HUES6 (cell line): ENCODE measurements at regions not wholly inside any gene's neighbourhood (a gene's known extent, or its start where the extent isn't known, plus 50 kb on each side); places are given as distances from the start of the nearest gene placed in this dataset.

ENCODE experiments used
- H3K27ac ChIP-seq: 2 replicates; pipeline ENCODE4 v1.7.0; 2013; ENCODE audit warnings: low read depth, mild to moderate bottlenecking, low read length, inconsistent platforms
- H3K27me3 ChIP-seq: 2 replicates; pipeline ENCODE4 v1.6.1; 2013; ENCODE audit warnings: low read length; ENCODE audit not compliant: control insufficient read depth, insufficient read depth
- H3K36me3 ChIP-seq: 2 replicates; pipeline ENCODE4 v1.6.1; 2013; ENCODE audit warnings: low read length; ENCODE audit not compliant: control insufficient read depth, insufficient read depth
- H3K4me1 ChIP-seq: 2 replicates; pipeline ENCODE4 v1.6.1; 2013; ENCODE audit warnings: low read length; ENCODE audit not compliant: control insufficient read depth, insufficient read depth
- H3K4me3 ChIP-seq: 2 replicates; pipeline ENCODE4 v1.5.1; 2013; ENCODE audit warnings: low read depth, low read length
- H3K9ac ChIP-seq: one replicate; pipeline ENCODE4 v1.6.1; 2013; ENCODE audit warnings: mild to moderate bottlenecking, low read length
- H3K9me3 ChIP-seq: 2 replicates; pipeline ENCODE4 v1.6.1; 2013; ENCODE audit warnings: low read depth, low read length; ENCODE audit not compliant: control insufficient read depth, insufficient read depth

GRCh38 chr4:160592258-160592657 lies 1489.4 kb downstream of the RAPGEF2 start:
- no peaks in the 10 kb centered on the region for H3K36me3 ChIP-seq
- no peaks in the 10 kb centered on the region for H3K9me3 ChIP-seq
- no peak overlapping the region for H3K9ac ChIP-seq
- H3K27me3 ChIP-seq, result no peaks in the 10 kb centered on the region
- H3K27ac ChIP-seq, result no peak overlapping the region
- peaks cover 10% of the 10 kb centered on the region for H3K4me1 ChIP-seq
- no peak overlapping the region for H3K4me3 ChIP-seq

DNA sequence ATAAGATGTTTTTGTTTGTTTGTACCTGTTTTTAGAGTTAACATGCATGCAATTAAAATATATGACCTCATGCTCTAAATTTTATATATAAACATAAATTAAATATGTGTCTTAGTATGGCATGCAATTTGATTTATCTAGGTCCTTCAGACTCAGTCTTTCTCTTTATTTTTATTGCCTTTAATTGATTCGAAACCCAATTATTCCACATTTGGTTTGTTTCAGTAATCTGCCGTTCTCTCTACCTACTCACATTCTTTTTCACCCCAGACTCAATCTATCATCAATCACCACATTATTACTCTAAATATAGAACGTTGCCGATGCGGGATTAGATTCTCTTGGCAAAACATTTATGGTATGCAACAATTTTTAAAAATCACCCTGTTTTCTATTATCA lies 1492.8 kb downstream of the RAPGEF2 start:
- no peak overlapping the region for H3K4me3 ChIP-seq
- H3K4me1 ChIP-seq, result peaks cover 10% of the 10 kb centered on the region
- no peak overlapping the region for H3K27ac ChIP-seq
- no peaks in the 10 kb centered on the region for H3K36me3 ChIP-seq
- H3K9me3 ChIP-seq, result no peaks in the 10 kb centered on the region
- H3K27me3 ChIP-seq, result no peaks in the 10 kb centered on the region
- no peak overlapping the region for H3K9ac ChIP-seq

DNA sequence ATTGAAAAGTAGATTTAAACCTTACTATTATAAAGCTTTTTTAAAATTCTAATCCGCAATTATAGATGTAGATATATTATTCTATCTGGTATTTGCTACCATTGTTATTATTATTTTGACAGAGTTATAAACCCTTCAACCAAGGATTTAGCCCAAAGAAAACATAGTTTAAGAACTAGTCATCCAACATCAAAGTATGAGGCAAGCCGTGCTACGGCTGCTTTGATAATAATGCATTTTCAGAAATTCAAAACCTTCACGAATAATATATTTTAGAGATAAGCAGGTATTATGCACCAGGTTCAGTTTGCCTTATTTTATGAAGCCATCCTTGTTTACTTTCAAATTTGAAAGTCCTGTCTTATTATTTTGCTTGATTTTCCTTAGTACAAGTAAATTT lies 1501.7 kb downstream of the RAPGEF2 start:
- Histone ChIP-seq H3K36me3 (no peaks in the 10 kb centered on the region), H3K4me3 (no peak overlapping the region), H3K4me1 (no peaks in the 10 kb centered on the region), H3K27me3 (no peaks in the 10 kb centered on the region), H3K9me3 (no peaks in the 10 kb centered on the region), H3K27ac (no peak overlapping the region), H3K9ac (no peak overlapping the region)

DNA sequence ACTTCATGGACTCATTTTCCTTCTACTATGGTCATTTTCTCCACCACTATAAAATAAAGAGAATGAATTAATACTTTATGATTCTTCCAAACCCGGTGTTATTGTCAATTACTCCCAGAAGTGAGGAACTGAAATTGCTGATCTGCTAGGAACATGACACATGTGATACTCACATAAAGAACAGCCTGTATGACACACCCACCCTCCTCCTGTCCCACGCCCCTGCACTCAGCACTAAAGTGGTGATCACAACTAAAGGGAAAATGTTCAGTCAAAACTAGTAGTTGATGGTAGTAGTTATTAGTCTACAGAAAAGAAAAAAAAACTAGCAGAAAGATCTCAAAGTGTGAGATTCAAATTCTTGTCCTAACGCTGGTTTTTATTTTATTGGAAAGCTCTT lies 1508.3 kb downstream of the RAPGEF2 start:
- no peak overlapping the region for H3K27ac ChIP-seq
- no peak overlapping the region for H3K9ac ChIP-seq
- no peaks in the 10 kb centered on the region for H3K9me3 ChIP-seq
- H3K36me3 ChIP-seq, result no peaks in the 10 kb centered on the region
- no peak overlapping the region for H3K4me3 ChIP-seq
- no peaks in the 10 kb centered on the region for H3K4me1 ChIP-seq
- no peaks in the 10 kb centered on the region for H3K27me3 ChIP-seq

GRCh38 chr4:160631044-160631443 lies 1528.2 kb downstream of the RAPGEF2 start:
- no peaks in the 10 kb centered on the region for H3K4me1 ChIP-seq
- no peaks in the 10 kb centered on the region for H3K27me3 ChIP-seq
- H3K36me3 ChIP-seq, result no peaks in the 10 kb centered on the region
- no peak overlapping the region for H3K9ac ChIP-seq
- no peaks in the 10 kb centered on the region for H3K9me3 ChIP-seq
- H3K4me3 ChIP-seq, result no peak overlapping the region
- no peak overlapping the region for H3K27ac ChIP-seq

- Histone ChIP-seq H3K9ac (no peak overlapping the region), H3K36me3 (no peaks in the 10 kb centered on the region), H3K27ac (no peak overlapping the region), H3K27me3 (no peaks in the 10 kb centered on the region), H3K4me1 (no peaks in the 10 kb centered on the region), H3K4me3 (no peak overlapping the region), H3K9me3 (no peaks in the 10 kb centered on the region)
Measured at GRCh38 chr4:160652790-160653189, 1511.0 kb downstream of the FSTL5 start.

DNA sequence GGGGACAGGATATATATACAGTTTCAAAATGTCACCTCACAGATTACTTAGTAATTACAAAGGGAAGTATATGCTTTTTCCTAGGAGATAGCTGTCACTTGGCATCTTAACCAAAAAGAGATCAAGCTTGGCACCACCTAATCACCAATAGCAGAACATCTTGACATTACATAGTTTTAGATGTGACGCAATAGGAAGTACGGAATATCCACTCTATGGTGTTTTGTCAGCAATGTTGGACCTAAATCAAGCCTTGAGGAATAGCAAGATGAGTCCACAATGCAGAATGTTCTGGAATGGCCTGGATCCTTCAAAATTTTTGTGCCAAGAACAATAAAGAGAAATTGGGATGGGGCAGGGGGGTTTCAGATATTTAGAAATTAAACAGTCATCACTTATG lies 1488.2 kb downstream of the FSTL5 start:
- Histone ChIP-seq H3K4me1 (no peaks in the 10 kb centered on the region), H3K36me3 (no peaks in the 10 kb centered on the region), H3K27me3 (no peaks in the 10 kb centered on the region), H3K4me3 (no peak overlapping the region), H3K9me3 (no peaks in the 10 kb centered on the region), H3K27ac (no peak overlapping the region), H3K9ac (no peak overlapping the region)

- Histone ChIP-seq H3K9ac (no peak overlapping the region), H3K9me3 (no peaks in the 10 kb centered on the region), H3K36me3 (no peaks in the 10 kb centered on the region), H3K27ac (no peak overlapping the region), H3K4me1 (no peaks in the 10 kb centered on the region), H3K27me3 (no peaks in the 10 kb centered on the region), H3K4me3 (no peak overlapping the region)
Measured at GRCh38 chr4:160685729-160686128, 1478.1 kb downstream of the FSTL5 start.

GRCh38 chr4:160701671-160702070 lies 1462.1 kb downstream of the FSTL5 start:
- H3K4me1 ChIP-seq, result no peaks in the 10 kb centered on the region
- no peak overlapping the region for H3K4me3 ChIP-seq
- no peaks in the 10 kb centered on the region for H3K9me3 ChIP-seq
- H3K27me3 ChIP-seq, result no peaks in the 10 kb centered on the region
- no peak overlapping the region for H3K9ac ChIP-seq
- H3K36me3 ChIP-seq, result no peaks in the 10 kb centered on the region
- no peak overlapping the region for H3K27ac ChIP-seq

GRCh38 chr4:160709026-160709425 lies 1454.8 kb downstream of the FSTL5 start:
- H3K36me3 ChIP-seq, result no peaks in the 10 kb centered on the region
- no peak overlapping the region for H3K9ac ChIP-seq
- no peaks in the 10 kb centered on the region for H3K4me1 ChIP-seq
- no peaks in the 10 kb centered on the region for H3K27me3 ChIP-seq
- H3K27ac ChIP-seq, result no peak overlapping the region
- no peaks in the 10 kb centered on the region for H3K9me3 ChIP-seq
- H3K4me3 ChIP-seq, result no peak overlapping the region

- no peaks in the 10 kb centered on the region for H3K36me3 ChIP-seq
- no peaks in the 10 kb centered on the region for H3K9me3 ChIP-seq
- no peak overlapping the region for H3K9ac ChIP-seq
- no peak overlapping the region for H3K4me3 ChIP-seq
- no peak overlapping the region for H3K27ac ChIP-seq
- no peaks in the 10 kb centered on the region for H3K27me3 ChIP-seq
- H3K4me1 ChIP-seq, result no peaks in the 10 kb centered on the region
Measured at GRCh38 chr4:160709546-160709945, 1454.3 kb downstream of the FSTL5 start.

DNA sequence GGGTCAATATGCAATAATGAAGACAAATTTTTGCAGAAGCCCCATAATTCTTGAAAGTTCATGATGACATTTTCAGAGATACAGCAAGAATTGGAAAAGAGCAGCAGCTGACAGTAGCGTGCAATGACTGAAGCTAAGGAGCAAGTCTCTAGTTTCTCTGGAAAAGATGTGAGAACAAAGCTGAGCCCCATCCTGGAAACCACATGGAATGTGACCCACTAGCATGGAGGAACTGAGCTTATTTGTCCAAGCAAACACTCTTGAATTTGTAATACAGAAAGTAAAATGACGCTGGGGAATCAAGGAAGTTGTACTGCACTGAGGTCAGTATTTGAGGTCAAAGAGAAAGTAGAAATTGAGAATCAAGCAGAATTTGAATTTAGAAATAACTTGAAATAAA lies 1447.2 kb downstream of the FSTL5 start:
- Histone ChIP-seq H3K27me3 (no peaks in the 10 kb centered on the region), H3K4me1 (no peaks in the 10 kb centered on the region), H3K36me3 (no peaks in the 10 kb centered on the region), H3K4me3 (no peak overlapping the region), H3K9me3 (no peaks in the 10 kb centered on the region), H3K27ac (no peak overlapping the region), H3K9ac (no peak overlapping the region)
